NCI-H2227 (cell line): ENCODE measurements at regions not wholly inside any gene's neighbourhood (a gene's known extent, or its start where the extent isn't known, plus 50 kb on each side); places are given as distances from the start of the nearest gene placed in this dataset.
"Not testable (repeated sequence)": the region's sequence is repeated elsewhere in the genome, so short reads cannot be mapped to it uniquely, and the experiment has no call there.

Experiments
- DNase-seq: peaks from one replicate; lab custom pipeline; 2025; ENCODE audit not compliant: unreplicated experiment; lab: John Stamatoyannopoulos, UW

GRCh38 chr2:8489751-8490150 is 192.1 kb upstream of the ID2 start:
- no peak for DNase-seq

DNA sequence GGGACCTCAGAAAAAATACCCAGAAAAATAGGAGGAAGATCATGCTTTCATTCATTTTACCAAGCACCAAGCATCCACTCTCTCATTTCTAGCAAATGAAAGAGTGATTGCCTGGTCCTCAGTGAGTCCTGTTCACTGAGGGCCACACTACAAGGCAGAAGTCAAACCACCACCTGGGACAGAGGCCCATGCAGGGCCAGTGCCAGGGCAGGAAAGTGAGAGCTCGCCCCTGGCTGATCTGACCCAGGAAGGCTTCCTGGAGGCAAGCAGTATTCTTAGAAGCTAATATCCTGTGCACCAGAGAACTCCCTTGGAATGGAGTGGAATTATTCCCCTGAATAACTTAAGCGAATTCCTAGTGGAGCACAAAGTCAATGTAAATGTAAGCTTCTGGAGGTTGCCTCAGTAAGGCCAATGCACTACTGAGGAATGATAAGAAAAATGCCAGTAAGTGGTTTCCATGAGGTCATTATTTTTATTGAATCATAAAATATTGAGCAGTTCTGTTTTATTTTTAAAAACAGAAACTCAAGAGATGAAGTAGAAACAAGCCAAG is 191.6 kb upstream of the ID2 start:
- DNase-seq: no peak

DNA sequence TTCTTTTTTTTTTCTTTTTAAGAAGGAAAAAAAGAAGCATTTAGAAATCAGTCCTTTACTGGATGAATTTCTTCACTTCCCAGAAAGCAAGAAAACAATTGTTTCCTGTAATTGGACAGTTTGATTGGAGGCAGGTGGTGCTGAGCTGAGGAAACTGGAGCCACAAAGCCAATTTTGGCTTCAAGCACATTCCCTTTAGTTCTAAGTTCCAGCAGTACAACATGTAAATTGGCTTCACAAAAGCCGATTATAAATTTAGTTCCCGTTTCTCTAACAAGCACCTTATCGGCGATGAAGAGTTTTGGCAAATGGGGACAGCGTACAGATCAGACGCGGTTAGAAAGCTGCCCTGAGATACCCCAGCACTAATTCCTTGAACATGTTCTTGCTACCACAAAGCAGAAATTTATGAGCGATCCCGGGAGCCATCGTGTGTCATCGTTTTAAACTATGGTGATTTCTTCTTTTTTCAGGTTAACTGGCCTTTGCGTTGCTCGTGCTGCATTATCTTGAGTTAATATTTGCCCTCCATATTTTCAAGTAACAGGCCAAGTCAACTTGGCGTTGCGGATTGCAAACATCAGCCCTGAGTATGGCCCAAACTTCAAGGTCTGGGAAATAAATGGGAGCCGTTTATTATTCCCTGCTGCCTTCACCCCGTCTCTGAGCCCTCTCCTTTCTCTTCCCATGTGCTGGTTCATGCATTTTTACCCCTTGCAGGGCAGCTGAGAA is 190.4 kb upstream of the ID2 start:
- DNase-seq: no peak

DNA sequence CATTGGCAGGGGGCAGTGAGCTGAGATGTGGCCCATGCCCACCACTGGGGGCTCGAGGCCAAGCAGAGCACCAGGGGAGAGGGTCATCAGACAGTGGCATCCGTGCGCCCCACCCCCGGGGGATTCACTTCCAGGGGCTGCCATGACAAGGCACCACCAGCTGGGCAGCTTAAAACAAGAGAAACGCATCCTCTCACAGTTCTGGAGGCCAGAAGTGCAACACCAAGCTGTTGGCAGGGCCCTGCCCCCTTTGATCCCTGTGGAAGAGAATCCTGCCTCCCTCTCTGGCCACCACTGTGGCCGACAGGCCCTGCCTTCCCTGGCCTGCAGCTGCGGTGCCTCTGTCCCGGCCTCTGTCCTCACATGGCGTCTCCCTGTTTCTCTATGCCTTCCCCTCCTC is 187.7 kb upstream of the ID2 start:
- DNase-seq: no peak

DNA sequence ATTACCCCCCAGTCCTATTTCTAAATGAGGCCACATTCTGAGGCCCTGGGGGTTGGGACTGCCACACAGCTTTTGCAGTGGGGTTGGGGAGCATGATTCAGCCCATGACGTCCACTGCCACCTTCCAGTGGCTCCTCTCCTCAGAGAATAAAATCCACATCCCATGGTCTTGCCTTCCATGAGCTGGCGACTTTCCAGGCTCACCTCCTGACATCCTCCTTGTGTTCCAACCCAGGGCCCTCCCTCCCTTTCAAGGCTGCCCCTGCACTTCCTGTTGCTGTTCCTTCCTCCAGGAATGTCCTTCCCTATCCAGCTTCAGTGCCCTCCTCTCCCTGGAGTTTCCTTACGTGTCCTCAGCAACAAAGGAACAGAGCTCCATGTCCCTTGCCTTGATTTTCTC is 187.3 kb upstream of the ID2 start:
- DNase-seq: no peak

DNA sequence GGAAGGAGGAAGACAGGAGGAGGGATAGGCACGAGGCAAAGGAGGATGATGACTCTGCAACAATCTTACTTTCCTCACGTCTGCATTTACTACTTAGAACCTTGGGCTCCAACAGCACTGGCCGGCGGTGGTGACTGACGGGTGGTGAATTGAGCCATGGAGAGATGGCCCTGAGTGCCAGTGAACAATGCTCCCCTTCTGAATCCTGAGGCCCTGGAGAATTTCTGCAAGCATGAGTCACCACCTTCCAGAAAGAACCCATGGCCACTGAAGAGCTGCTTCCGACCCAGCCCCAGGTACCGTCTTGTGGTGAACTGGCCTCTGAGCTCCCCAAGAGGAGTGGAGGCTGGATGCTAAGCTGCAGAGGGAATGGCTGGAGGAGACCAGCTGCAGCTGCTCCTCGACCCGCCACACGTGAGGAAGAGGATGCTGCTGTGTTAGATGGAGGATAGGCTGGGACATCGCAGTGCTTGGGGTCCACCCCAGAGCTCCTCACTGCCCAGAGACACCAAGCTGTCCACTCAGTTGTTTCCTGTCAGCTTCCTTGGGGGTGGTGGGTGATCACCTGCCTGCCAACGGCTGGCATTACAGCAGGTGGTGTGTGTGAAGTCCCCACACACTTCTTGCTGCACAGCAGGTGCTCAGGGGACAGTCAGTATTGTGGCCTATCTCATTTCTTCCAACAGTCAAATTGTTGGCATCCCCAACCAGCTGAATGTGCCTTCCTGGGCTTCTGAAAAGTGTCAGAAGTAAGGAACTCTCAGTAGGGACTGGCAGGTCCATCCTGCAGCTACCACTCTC is 186.5 kb upstream of the ID2 start:
- no peak for DNase-seq

- DNase-seq: no peak
Observed at GRCh38 chr2:8496079-8496478, 185.8 kb upstream of the ID2 start.

DNA sequence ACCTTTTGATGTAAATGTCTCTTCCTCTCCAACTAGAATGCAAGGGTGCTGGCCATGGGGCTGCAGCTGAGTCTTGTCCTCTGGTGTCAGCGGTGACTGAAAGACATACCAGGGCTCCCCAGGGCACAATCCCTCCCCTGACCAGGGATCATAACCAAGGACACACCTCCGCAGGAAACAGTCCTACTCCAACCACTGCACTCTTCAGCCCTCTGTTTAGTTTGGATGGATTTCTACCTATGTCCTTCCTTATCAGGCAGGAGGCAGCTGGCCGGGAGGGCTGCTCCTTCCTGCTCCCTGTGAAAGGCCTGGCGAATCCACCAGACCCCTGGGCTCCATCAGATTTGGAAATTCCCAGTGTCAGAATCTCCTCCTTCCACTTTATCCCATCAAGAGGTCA is 185.2 kb upstream of the ID2 start:
- no peak for DNase-seq

DNA sequence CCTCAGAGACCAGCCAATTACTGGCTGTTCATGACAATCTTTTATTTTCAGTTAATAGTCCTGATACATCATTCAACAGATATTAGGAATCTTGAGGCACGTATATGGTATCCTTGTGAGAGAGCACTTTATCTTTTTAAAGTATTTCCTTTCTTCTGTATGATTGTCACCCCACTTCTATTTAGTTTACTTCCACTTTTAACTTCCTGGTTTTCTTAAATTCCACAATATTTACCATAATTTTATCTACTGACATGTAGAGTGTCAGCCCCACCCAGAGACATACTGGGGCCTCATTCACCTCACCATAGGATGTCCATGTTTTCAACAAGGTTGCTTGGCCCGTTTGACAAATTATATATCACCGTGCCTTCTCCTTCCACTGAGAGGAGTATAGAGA is 182.9 kb upstream of the ID2 start:
- DNase-seq: no peak

DNA sequence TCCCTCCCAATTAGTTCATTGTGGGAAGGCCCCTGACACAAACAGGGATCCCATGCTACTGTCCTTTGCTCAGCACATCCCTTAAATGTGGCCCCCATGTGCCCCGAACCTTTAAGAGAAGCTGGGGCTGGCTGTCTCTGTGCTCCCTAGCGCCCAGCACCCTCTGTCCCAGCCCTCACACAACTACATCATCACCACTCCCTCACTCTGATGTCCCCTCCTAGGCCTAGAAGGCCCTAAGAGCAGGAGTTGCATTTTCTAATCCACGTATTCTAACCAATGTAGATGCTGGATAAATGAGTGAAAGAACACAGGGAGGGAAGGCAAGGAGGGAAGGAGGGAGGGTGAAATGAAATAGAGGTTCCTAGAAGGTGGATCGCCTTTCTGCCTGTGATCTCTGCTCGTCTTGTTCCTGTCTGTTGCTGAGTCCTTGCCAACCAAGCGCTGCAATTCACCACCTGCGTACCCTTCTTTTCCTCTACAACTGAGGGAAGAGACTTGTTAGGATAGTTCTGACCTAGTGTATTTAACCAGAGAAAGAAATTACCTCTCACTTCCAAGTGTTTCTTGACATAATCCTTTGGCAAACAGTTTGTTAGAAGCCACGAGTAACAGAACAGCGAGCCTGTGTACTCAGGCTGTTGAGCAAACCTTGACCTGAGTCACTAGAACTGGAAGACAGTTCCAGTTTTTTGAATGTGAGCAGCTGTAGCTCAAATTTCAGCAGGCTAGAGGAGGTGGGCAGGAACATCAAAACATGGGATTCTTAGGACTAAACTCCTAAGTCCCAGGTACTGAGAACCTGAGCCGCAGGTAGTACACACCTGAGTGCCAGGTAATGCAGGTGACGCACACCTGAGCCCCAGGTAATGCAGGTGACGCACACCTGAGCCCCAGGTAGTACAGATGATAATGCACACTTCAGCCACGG is 181.5 kb upstream of the ID2 start:
- no peak for DNase-seq

DNA sequence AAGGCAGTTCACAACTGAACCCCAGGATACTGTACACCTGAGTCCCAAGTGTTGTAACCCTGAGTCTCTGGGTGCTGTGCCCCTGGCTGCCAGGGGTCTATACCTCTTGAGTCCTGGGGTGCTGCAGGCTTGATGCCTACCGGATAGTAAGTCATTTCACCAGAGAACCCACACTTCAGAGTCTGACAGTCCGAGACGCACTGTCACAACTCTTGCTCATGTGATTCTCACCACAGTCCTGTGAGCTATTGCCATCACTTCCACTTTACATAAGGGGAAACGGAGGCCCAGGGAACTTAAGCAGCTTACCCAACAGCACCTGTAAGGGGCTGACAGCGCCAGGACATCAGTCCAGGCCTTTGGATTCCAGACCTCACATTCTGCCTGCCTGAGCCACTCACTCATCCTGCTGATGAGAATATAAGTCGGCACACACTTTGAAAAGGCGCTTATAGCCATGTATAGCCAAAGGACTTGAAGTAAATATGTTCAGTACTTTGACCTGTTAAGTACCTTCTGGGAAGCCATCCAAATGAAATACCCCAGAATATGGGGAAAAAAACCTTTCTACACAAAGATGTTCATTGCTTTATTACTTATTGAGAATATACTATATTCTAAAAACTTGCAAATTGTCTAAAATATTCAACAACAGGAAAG is 180.7 kb upstream of the ID2 start:
- DNase-seq: no peak

DNA sequence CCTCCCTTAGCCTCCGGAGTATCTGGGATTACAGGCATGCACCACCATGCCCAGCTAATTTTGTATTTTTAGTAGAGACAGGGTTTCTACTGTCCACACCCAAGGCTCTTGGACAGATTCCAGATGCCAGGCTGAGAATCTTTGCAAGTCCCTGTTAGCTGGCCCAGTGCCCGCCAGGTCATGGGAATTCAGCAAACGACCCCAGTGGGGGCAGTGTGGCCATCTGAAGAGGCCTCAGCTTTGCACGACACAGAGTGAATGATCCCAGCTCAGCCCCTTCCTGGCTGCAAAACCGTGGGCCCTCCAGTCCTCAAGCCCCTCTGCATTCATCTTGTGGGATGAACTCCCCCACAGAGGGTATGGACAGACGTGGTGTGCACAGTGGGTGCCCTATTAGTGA is 179.5 kb upstream of the ID2 start:
- no peak for DNase-seq

DNA sequence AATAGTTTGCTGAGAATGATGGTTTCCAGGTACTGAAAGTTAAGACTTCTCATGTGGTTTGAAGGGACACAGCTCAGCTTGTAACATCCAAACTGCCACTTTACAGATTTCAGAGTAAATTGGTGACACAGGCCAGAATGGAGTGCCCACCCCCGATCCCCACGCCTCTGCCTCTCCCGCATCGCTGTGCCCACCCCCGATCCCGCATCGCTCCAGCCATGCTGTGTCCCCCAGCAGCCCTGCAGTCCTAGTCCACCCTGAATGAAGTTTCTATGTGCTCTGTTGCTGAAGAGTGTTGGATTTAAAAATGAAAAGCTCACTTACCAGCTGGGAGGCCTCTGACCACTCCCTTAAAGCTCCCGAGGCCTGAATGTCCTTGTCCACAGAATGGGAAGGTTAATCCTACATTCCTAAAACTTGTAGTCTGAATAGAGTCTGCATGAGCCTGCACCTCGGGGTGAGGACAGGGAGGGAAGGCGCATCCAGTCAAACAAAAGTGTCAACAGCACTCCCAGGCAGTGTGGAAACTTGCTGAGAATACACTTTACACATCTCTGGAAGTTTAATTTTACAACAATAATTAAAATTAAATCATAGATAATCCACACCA is 176.4 kb upstream of the ID2 start:
- DNase-seq: no peak

DNA sequence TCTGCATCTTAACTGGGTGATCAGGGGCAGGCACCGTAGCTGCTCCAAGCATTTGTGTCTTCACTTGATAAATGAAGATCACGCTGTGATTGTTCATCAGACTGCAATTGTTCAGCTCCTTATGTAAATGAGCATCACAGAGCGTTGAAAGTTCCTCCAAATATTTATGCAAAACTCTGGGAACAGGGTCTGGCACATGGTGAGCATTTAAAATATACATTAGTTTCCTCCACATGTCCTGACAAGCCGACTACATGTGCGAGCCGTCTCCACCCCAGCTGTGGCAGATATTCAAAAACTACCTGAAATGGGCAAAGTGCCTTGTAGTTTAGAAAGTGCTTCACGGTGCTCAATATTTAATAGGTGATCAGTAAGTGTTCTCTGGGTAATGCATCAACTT is 175.1 kb upstream of the ID2 start:
- no peak for DNase-seq

GRCh38 chr2:8508766-8509165 is 173.1 kb upstream of the ID2 start:
- DNase-seq: no peak

DNA sequence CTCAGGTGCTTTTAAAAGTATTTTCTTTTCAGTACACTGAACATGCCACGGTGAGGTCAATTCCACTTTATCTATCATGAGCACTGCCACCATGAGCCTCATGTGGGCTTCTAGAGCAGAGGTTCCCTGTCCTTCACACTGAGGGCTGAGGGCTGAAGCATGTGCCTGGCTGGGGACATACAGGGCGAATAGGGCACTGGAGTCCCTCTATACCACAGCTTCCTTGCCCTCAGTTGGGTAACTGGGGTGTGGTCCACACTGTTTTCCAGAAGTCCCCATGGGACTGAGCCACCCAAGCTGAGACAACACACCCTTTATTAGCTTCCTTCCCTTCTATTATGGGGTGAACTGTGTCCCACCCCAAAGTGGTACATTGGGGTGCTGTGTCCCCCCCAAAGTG is 172.2 kb upstream of the ID2 start:
- no peak for DNase-seq

DNA sequence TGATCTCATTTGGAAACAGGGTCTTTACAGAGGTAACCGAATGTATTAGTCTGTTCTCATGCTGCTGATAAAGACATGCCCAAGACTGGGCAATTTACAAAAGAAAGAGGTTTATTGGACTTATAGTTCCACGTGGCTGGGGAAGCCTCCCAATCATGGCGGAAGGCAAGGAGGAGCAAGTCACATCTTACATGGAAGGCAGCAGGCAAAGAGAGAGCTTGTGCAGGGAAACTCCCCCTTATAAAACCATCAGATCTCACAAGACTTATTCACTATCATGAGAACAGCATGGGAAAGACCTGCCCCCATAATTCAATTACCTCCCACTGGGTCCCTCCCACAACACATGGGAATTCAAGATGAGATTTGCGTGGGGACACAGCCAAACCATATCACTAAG is 171.8 kb upstream of the ID2 start:
- not testable (repeated sequence) for DNase-seq

DNA sequence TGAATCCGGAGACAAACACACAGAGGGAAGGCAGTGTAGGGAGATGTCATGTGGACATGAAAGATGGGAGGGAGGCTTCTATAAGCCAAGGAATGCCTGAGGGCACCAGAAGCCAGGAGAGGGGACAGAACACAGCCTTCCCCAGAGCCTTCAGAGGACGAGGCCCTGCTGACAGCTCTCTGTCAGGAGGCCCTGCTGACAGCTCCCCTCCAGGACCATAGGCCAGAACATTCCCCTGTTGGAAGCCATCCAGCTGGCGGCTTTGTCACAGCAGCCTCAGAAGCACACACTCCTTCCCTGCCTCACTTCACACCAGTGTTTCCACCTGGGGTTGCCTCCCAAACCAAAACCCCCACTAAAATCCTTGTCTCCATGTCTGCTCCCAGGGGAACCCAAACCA is 171.3 kb upstream of the ID2 start:
- DNase-seq: no peak

- no peak for DNase-seq
Observed at GRCh38 chr2:8511868-8512612, 169.8 kb upstream of the ID2 start.
